Endothelial cell of umbilical vein (primary cell): ENCODE measurements at regions not wholly inside any gene's neighbourhood (a gene's known extent, or its start where the extent isn't known, plus 50 kb on each side); places are given as distances from the start of the nearest gene placed in this dataset.

Experiments
- BruUV-seq: library from RNA; stranded (reverse); fragments of 400-500 nt; replicated peaks from 2 replicates; lab custom pipeline; 2021; lab: Mats Ljungman, UMichigan
- CTCF ChIA-PET: fragments of 300-600, 350-600 bp; sonication (Branson Sonifier 250); formaldehyde crosslinking; loops from one replicate; lab custom pipeline; 2021; ENCODE audit warnings: antibody characterized with exemption, inconsistent platforms; lab: Charles Lee
- POLR2A ChIA-PET: fragments of 300-600, 350-600 bp; sonication (Branson Sonifier 250); formaldehyde crosslinking; loops from one replicate; lab custom pipeline; 2021; ENCODE audit warnings: antibody characterized with exemption, inconsistent platforms; lab: Charles Lee
- DNase-seq: peaks from one replicate; pipeline ENCODE4 v3.0.0-alpha.2; 2011; ENCODE audit warnings: low read depth, low spot score
- FAIRE-seq: peaks from 2 replicates; lab custom pipeline; 2011; peaks lifted over from hg19 to GRCh38; lab: Jason Lieb, UNC
- H2AFZ ChIP-seq: 2 replicates; pipeline ENCODE4 v1.6.0; 2012; ENCODE audit warnings: low read depth, low read length, control low read depth, inconsistent platforms
- H3K27ac ChIP-seq: 2 replicates; pipeline ENCODE4 v1.5.1; 2011; ENCODE audit warnings: low read depth, mild to moderate bottlenecking, control low read depth, low read length, moderate library complexity; ENCODE audit not compliant: insufficient read depth
- H3K27me3 ChIP-seq, 2 experiments: 2 replicates each; pipeline versions ENCODE4 v1.6.0 to v1.6.1; 2011; ENCODE audit warnings: low read length in 2 of 2, mixed read lengths in 1 of 2; ENCODE audit not compliant: control insufficient read depth in 2 of 2, insufficient read depth in 2 of 2
- H3K36me3 ChIP-seq, 2 experiments: 2 replicates in 1 of 2; 3 replicates in 1 of 2; pipeline ENCODE4 v1.5.1; 2011; ENCODE audit warnings: low read length in 2 of 2, mild to moderate bottlenecking in 1 of 2, moderate library complexity in 1 of 2; ENCODE audit not compliant: control insufficient read depth in 2 of 2, insufficient read depth in 2 of 2; ENCODE audit errors: extremely low read depth in 1 of 2
- H3K4me1 ChIP-seq: 3 replicates; pipeline ENCODE4 v1.5.1; 2011; ENCODE audit warnings: mild to moderate bottlenecking, low read length; ENCODE audit not compliant: control insufficient read depth, insufficient read depth; ENCODE audit errors: extremely low read depth
- H3K4me2 ChIP-seq: 2 replicates; pipeline ENCODE4 v1.6.1; 2011; ENCODE audit warnings: low read length, control low read depth, mixed read lengths; ENCODE audit not compliant: insufficient read depth
- H3K4me3 ChIP-seq, 3 experiments: fragments of 200-600 bp in 1 of 3; sonication (generic), shearing (Covaris generic) in 1 of 3; replicated peaks in 1 of 3; 2 replicates each; pipeline ENCODE4 v1.5.1; 2011 to 2016; ENCODE audit warnings: control low read depth in 3 of 3, low read length in 3 of 3, mild to moderate bottlenecking in 2 of 3, inconsistent platforms in 1 of 3, low read depth in 1 of 3, moderate library complexity in 1 of 3; ENCODE audit not compliant: insufficient read depth in 1 of 3
- H3K79me2 ChIP-seq: 2 replicates; pipeline ENCODE4 v1.6.0; 2012; ENCODE audit warnings: low read length, inconsistent platforms; ENCODE audit not compliant: control insufficient read depth, insufficient read depth
- H3K9ac ChIP-seq: replicated peaks from 2 replicates; pipeline ENCODE3; 2011; ENCODE audit warnings: low read length, control low read depth; ENCODE audit not compliant: insufficient read depth; ENCODE audit errors: extremely low read depth
- H3K9me1 ChIP-seq: replicated peaks from 3 replicates; pipeline ENCODE4 v1.6.0; 2011; ENCODE audit warnings: mild to moderate bottlenecking, low read length; ENCODE audit not compliant: control insufficient read depth, insufficient read depth; ENCODE audit errors: extremely low read depth
- H3K9me3 ChIP-seq: replicated peaks from 2 replicates; pipeline ENCODE4 v1.5.1; 2012; ENCODE audit warnings: low read length, inconsistent platforms; ENCODE audit not compliant: control insufficient read depth, insufficient read depth
- H4K20me1 ChIP-seq: replicated peaks from 2 replicates; pipeline ENCODE3; 2011; ENCODE audit warnings: mild to moderate bottlenecking, low read length; ENCODE audit not compliant: control insufficient read depth, insufficient read depth; ENCODE audit errors: extremely low read depth
- CTCF ChIP-seq, 2 donors: IDR thresholded peaks; 1 replicate in 1 of 2; 2 replicates in 1 of 2; pipeline ENCODE4 v1.5.1; 2011; ENCODE audit warnings: low read length in 2 of 2, mild to moderate bottlenecking in 2 of 2, moderate library complexity in 2 of 2, control low read depth in 1 of 2, inconsistent platforms in 1 of 2, low read depth in 1 of 2; ENCODE audit not compliant: insufficient read depth in 1 of 2; ENCODE audit errors: extremely low read depth in 1 of 2
- EZH2 ChIP-seq: IDR thresholded peaks from 2 replicates; pipeline ENCODE4 v1.6.1; 2012; ENCODE audit warnings: borderline replicate concordance, low read depth, mild to moderate bottlenecking, moderate library complexity, low read length, inconsistent platforms; ENCODE audit not compliant: severe bottlenecking
- FOS ChIP-seq: IDR thresholded peaks from 2 replicates; pipeline ENCODE4 v1.6.1; 2011; ENCODE audit warnings: mild to moderate bottlenecking, low read length, moderate library complexity, borderline replicate concordance; ENCODE audit not compliant: insufficient read depth
- GATA2 ChIP-seq: IDR thresholded peaks from 2 replicates; pipeline ENCODE4 v1.7.0; 2011; ENCODE audit warnings: low read depth, mild to moderate bottlenecking, moderate library complexity, mixed read lengths, low read length; ENCODE audit not compliant: insufficient read length, insufficient read depth
- JUN ChIP-seq: IDR thresholded peaks from 2 replicates; pipeline ENCODE4 v1.6.1; 2011; ENCODE audit warnings: borderline replicate concordance, low read depth; ENCODE audit not compliant: insufficient read length, insufficient read depth
- MYC ChIP-seq: IDR thresholded peaks from one replicate; pipeline ENCODE4 v1.6.1; 2011; ENCODE audit warnings: mild to moderate bottlenecking, low read depth, low read length
- POLR2A ChIP-seq: IDR thresholded peaks from 2 replicates; pipeline ENCODE4 v1.6.1; 2012; ENCODE audit warnings: low read depth, mild to moderate bottlenecking, control low read depth, low read length
- POLR2AphosphoS5 ChIP-seq: IDR thresholded peaks from 2 replicates; pipeline ENCODE4 v1.6.1; 2012; ENCODE audit warnings: low read depth, mild to moderate bottlenecking, control low read depth, low read length, moderate library complexity; ENCODE audit not compliant: insufficient read depth
- dilution Hi-C: fragments of 300-500 bp; cut with MboI; formaldehyde crosslinking; loops from one replicate; pipeline ENCODE4 v1.15.0; 2019; ENCODE audit warnings: low sequenced_read_pairs; ENCODE audit not compliant: extremely low pct_ligation_motif_present
- intact Hi-C: fragments of 100-400 bp; cut with micrococcal nuclease; formaldehyde crosslinking; loops from one replicate; pipeline ENCODE4 v1.10.0; 2022
- TF ChIP-seq, protein P1 (sequence below): IDR thresholded peaks from 2 replicates; pipeline ENCODE4 v1.6.1; 2011; ENCODE audit not compliant: insufficient read depth, insufficient read length

- intact Hi-C loops (no loop called here), dilution Hi-C loops (no loop called here)
- ChIA-PET CTCF (no interaction called here), POLR2A (no interaction called here)
- no peaks in the 10 kb centered on the region for H3K4me1 ChIP-seq
- H3K9ac ChIP-seq, result no peak overlapping the region
- H2AFZ ChIP-seq, result no peak overlapping the region
- H3K27ac ChIP-seq, result no peak overlapping the region
- no peak overlapping the region for H3K4me2 ChIP-seq
- no peaks in the 10 kb centered on the region for H3K9me1 ChIP-seq
- FAIRE-seq, result no peak
- H3K9me3 ChIP-seq, result no peaks in the 10 kb centered on the region
- no peaks in the 10 kb centered on the region for H3K36me3 ChIP-seq
- H3K79me2 ChIP-seq, result no peaks in the 10 kb centered on the region
- no peaks in the 10 kb centered on the region for H4K20me1 ChIP-seq
- no peak for DNase-seq
- no peak overlapping the region for H3K4me3 ChIP-seq
- no TSS peak for BruUV-seq
- no peak for TF ChIP-seq GATA2
- no peak for TF ChIP-seq EZH2
- no peak for TF ChIP-seq FOS
- TF ChIP-seq CTCF (IDR thresholded peaks at IDR 0.05; ENCODE audit: extremely low read depth in 1 of 2, insufficient read depth in 1 of 2, low read depth in 1 of 2, low read length in 2 of 2), result no peak
- TF ChIP-seq, protein P1, sequence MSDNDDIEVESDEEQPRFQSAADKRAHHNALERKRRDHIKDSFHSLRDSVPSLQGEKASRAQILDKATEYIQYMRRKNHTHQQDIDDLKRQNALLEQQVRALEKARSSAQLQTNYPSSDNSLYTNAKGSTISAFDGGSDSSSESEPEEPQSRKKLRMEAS, result no peak
- TF ChIP-seq POLR2A, result no peak
- no peak for TF ChIP-seq MYC
- TF ChIP-seq JUN, result no peak
- no peak for TF ChIP-seq POLR2AphosphoS5
- no peaks in the 10 kb centered on the region for H3K27me3 ChIP-seq
Measured at GRCh38 chr9:7688626-7689025, 111.0 kb downstream of the DMAC1 start.
